Glomerular visceral epithelial cell (primary cell): ENCODE measurements at regions not wholly inside any gene's neighbourhood (a gene's known extent, or its start where the extent isn't known, plus 50 kb on each side); places are given as distances from the start of the nearest gene placed in this dataset.

ENCODE experiments used
- DNase-seq: peaks from one replicate; pipeline ENCODE4 v3.0.0-alpha.2; 2016; ENCODE audit errors: extremely low spot score

DNA sequence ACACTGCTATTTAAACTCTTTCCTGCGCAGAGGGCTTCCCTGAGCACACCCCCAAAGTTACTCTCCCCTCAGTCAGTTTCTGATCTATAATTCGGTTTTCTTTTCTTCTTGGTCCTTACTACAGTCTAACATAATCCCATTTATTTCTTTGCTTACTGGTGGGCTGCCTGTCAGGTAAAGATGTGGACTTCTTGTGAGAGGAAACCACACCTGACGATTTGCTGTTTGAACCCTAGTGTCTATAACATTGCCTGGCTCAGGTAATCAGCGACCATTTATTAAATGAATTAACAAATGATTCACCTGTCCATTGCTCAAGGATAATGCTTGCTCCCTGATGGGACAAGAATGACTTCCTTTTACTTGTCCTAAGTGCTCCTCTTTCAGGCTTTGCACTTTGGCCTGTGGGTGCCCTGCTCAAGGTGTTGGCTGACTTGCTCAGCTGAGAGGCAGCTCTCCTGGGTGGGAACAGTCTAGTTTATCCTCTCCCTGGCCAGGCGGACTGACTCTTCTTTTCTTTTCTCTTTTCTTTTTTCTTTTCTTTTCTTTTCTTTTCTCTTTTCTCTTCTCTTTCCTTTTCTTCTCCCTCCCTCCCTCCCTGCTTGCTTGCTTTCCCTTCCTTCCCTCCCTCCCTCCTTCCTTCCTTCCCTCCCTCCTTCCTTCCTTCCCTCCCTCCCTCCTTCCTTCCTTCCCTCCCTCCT is 233.1 kb downstream of the BCAS1 start:
- DNase-seq = no peak

GRCh38 chr20:53834749-53835148 is 235.6 kb downstream of the BCAS1 start:
- no peak for DNase-seq

- peak; percentile 32 for DNase-seq
Measured at GRCh38 chr20:53834062-53834442, 236.3 kb downstream of the BCAS1 start.

- DNase-seq = no peak
Measured at GRCh38 chr20:53833333-53834061, 236.9 kb downstream of the BCAS1 start.

DNA sequence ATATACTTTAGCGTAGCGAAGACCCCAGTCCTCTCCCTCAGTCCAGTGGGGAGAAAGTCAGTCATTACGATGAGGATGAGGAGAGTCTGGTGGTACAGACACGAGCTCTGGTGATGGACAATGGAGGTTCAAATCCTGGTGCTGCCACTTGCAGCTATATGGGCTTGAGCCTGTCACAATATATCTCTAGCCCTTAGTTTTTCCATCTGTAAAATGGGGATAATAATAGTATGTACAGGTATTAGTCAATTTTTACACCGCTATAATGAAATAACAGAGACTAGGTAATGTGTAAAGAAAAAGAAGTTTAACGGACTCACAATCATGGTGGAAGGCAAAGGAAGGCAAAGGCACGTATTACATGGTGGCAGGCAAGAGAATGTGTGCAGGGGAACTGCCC is 237.9 kb downstream of the BCAS1 start:
- DNase-seq = no peak

DNA sequence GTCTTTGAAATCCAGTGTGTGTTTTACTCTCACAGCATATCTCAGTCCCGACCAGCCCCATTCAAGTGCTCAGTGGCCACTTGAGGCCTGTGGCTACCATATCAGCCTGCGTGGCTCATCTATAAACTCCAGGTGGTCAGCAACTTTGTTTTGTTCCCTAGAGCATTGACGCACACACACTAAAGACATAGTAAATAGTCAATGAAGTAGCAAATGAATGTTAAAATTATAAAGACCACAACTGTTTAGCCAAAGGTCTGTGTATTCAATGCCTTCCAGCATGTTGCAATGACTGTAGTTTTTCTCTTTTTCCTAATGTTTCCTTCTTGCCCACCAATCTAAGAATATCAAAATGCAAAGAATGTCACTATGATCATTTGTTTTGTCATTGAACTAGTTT is 238.2 kb upstream of the ZNF217 start:
- DNase-seq = no peak

DNA sequence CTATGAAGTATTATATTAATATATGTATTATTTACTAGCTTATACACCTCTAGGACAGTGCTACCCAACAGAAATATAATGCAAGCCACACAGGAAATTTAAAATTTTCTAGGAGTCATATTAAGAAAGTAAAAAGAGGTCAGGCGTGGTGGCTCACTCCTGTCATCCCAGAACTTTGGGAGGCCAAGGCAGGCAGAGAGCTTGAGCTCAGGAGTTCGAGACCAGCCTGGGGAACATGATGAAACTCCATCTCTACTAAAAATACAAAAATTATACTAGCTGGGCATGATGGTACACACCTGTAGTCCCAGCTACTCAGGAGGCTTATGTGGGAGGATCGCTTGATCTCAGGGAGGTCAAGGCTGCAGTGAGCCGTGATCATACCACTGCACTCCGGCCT is 237.6 kb upstream of the ZNF217 start:
- DNase-seq = no peak

- DNase-seq = peak; percentile 43
Measured at GRCh38 chr20:53829724-53830521, 236.3 kb upstream of the ZNF217 start.

GRCh38 chr20:53829255-53829723 is 235.7 kb upstream of the ZNF217 start:
- peak; percentile 92 for DNase-seq

DNA sequence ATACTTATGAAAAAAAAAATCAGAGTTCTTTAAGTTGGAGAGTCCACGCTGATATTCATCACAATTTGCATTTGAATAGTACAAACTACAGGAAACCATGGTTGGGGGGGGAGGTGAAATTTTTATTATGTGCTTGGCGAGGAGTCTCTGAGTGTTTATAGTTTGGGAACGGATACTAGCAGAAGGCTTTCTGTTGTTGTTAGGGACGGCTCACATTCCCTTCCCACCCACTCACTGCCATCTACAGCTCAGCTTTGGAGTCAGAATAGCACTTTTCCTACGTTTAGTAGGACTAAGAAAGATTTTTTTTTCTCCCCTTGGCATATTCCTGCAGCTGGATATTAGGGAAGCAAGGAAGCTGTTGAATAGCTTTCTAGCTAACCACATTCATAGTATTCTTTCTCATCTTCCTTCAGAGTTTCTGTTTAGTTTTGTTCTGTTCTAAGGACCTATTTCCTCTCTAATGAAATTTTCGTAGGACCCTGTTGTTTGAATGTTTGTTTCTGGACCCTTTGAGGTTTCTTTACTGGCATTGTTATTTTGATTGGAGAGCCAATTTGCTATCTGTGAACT is 235.1 kb upstream of the ZNF217 start:
- DNase-seq = peak; percentile 86

- DNase-seq = peak; percentile 99
Measured at GRCh38 chr20:53828088-53828681, 234.5 kb upstream of the ZNF217 start.

- no peak for DNase-seq
Measured at GRCh38 chr20:53827292-53828087, 233.9 kb upstream of the ZNF217 start.

DNA sequence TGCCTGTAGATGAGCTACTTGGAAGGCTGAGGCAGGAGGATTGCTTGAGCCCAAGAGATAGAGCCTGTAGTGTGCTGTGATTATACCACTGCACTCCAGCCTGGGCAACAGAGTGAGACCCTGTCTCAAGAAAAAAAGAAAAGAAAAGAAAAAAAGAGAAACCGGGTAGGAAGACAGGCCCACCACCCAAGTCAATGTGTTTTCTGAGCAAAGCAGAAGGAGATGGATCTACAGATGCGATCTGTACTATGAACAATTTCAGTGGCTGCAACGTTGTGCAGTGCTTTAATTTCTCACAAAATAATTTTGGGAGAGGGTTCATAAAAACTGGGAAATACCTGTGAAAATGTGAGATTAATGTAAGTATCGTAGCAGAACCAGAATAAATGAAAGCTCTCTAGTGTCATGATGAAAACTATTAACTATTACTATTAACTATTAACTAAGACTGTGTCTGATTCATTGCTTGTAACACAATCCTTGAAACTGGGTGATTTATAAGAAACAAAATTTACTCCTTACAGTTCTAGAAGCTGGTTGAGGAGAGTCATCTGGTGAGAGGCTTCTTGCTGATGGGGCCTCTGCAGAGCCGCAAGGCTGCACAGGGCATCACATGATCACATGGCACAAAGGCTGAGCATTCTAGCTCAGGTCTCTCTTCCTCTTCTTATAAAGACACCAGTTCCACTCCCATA is 233.1 kb upstream of the ZNF217 start:
- peak; percentile 89 for DNase-seq

- DNase-seq = no peak
Measured at GRCh38 chr20:53826090-53826489, 232.5 kb upstream of the ZNF217 start.

GRCh38 chr20:53825282-53825681 is 231.6 kb upstream of the ZNF217 start:
- DNase-seq = no peak

DNA sequence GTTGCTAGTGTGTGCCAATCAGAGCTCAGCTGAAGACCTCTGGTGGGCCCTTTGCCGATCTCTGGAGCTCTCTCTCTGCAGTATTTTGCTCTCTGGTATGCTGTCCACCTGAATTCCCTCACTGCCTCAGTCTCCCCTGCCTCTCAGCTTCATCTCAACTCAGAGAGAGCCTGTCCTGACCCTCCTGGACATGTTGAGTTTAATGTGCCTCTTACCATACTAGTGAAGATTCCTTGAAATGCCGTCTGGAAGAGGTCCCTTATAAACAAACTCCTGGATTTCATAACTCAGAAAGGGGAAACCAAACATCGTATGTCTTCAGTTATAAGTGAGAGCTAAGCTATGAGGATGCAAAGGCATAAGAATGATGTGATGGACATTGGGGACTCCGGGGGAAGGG is 231.1 kb upstream of the ZNF217 start:
- DNase-seq = no peak

DNA sequence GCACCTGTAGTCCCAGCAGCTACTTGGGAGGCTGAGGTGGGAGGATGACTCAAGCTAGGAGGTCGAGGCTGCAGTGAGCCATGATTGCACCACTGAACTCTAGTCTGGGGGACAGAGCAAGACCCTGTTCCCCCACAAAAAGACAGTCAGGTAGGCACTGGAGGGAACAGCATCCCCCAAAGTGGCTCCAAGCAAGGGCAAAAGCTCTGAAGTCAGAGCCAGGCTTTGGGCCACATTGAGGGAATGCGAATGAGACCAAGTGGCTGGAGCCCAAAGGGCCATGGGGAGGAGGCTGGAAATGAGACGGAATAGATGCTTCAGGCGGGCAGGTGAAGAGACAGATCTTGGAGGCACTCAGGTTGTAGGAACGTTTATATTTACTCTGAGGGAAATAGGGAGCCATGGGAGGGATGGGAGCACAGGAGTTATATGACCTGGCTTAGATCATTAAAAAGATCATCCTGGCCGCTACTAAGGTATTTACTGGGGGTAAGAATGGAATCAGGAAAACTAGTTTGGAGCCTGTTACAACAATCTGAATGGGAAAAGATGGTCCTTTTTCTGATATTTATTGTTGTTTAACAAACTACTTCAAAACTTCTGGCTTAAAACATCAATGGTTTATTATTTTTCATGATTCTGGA is 229.6 kb upstream of the ZNF217 start:
- DNase-seq = no peak

- no peak for DNase-seq
Measured at GRCh38 chr20:53822534-53822933, 228.9 kb upstream of the ZNF217 start.

- no peak for DNase-seq
Measured at GRCh38 chr20:53819973-53820451, 226.4 kb upstream of the ZNF217 start.
